ENCODE measurements at regions not wholly inside any gene's neighbourhood (a gene's known extent, or its start where the extent isn't known, plus 50 kb on each side); places are given as distances from the start of the nearest gene placed in this dataset.

GRCh38 chr12:17540921-17541320 is 549.1 kb downstream of the RERGL start:
- no peak overlapping the region for H3K4me3 ChIP-seq (ENCODE audit: low read length)
- no peak overlapping the region for H3K9ac ChIP-seq (ENCODE audit: low read length)
- H3K9me3 ChIP-seq (ENCODE audit: control insufficient read depth, low read length), result peaks cover 10% of the 10 kb centered on the region
- H3K36me3 ChIP-seq (ENCODE audit: control insufficient read depth, insufficient read depth, low read length, severe bottlenecking), result no peaks in the 10 kb centered on the region
- H3K27me3 ChIP-seq (replicated peaks; ENCODE audit: control insufficient read depth, insufficient read depth, low read length), result no peaks in the 10 kb centered on the region
- no peak for DNase-seq (ENCODE audit: low read depth)
- H3K4me1 ChIP-seq (ENCODE audit: control insufficient read depth, insufficient read depth, low read length), result no peaks in the 10 kb centered on the region

- H3K4me1 ChIP-seq (ENCODE audit: control insufficient read depth, insufficient read depth, low read length), result no peaks in the 10 kb centered on the region
- H3K9me3 ChIP-seq (ENCODE audit: control insufficient read depth, low read length), result no peaks in the 10 kb centered on the region
- no peaks in the 10 kb centered on the region for H3K36me3 ChIP-seq (ENCODE audit: control insufficient read depth, insufficient read depth, low read length, severe bottlenecking)
- no peak overlapping the region for H3K9ac ChIP-seq (ENCODE audit: low read length)
- DNase-seq (ENCODE audit: low read depth), result no peak
- H3K27me3 ChIP-seq (replicated peaks; ENCODE audit: control insufficient read depth, insufficient read depth, low read length), result no peaks in the 10 kb centered on the region
- H3K4me3 ChIP-seq (ENCODE audit: low read length), result no peak overlapping the region
Observed at GRCh38 chr12:17528394-17528793, 561.6 kb downstream of the RERGL start.

GRCh38 chr12:17527021-17527420 is 563.0 kb downstream of the RERGL start:
- no peaks in the 10 kb centered on the region for H3K9me3 ChIP-seq (ENCODE audit: control insufficient read depth, low read length)
- H3K27me3 ChIP-seq (replicated peaks; ENCODE audit: control insufficient read depth, insufficient read depth, low read length), result no peaks in the 10 kb centered on the region
- no peaks in the 10 kb centered on the region for H3K36me3 ChIP-seq (ENCODE audit: control insufficient read depth, insufficient read depth, low read length, severe bottlenecking)
- H3K9ac ChIP-seq (ENCODE audit: low read length), result no peak overlapping the region
- DNase-seq (ENCODE audit: low read depth), result no peak
- H3K4me3 ChIP-seq (ENCODE audit: low read length), result no peak overlapping the region
- H3K4me1 ChIP-seq (ENCODE audit: control insufficient read depth, insufficient read depth, low read length), result no peaks in the 10 kb centered on the region

- Histone ChIP-seq H3K4me3 (ENCODE audit: low read length) (no peak overlapping the region), H3K4me1 (ENCODE audit: control insufficient read depth, insufficient read depth, low read length) (no peaks in the 10 kb centered on the region), H3K9me3 (ENCODE audit: control insufficient read depth, low read length) (peaks cover 3% of the 10 kb centered on the region), H3K9ac (ENCODE audit: low read length) (no peak overlapping the region), H3K36me3 (ENCODE audit: control insufficient read depth, insufficient read depth, low read length, severe bottlenecking) (no peaks in the 10 kb centered on the region), H3K27me3 (replicated peaks; ENCODE audit: control insufficient read depth, insufficient read depth, low read length) (no peaks in the 10 kb centered on the region)
- DNase-seq (ENCODE audit: low read depth), result no peak
Observed at GRCh38 chr12:17511369-17511768, 578.6 kb downstream of the RERGL start.

GRCh38 chr12:17507336-17507735 is 582.7 kb downstream of the RERGL start:
- no peak for DNase-seq (ENCODE audit: low read depth)
- Histone ChIP-seq H3K4me1 (ENCODE audit: control insufficient read depth, insufficient read depth, low read length) (no peaks in the 10 kb centered on the region), H3K4me3 (ENCODE audit: low read length) (no peak overlapping the region), H3K9me3 (ENCODE audit: control insufficient read depth, low read length) (no peaks in the 10 kb centered on the region), H3K27me3 (replicated peaks; ENCODE audit: control insufficient read depth, insufficient read depth, low read length) (no peaks in the 10 kb centered on the region), H3K36me3 (ENCODE audit: control insufficient read depth, insufficient read depth, low read length, severe bottlenecking) (no peaks in the 10 kb centered on the region), H3K9ac (ENCODE audit: low read length) (no peak overlapping the region)

- Histone ChIP-seq H3K4me1 (ENCODE audit: control insufficient read depth, insufficient read depth, low read length) (no peaks in the 10 kb centered on the region), H3K9me3 (ENCODE audit: control insufficient read depth, low read length) (no peaks in the 10 kb centered on the region), H3K36me3 (ENCODE audit: control insufficient read depth, insufficient read depth, low read length, severe bottlenecking) (no peaks in the 10 kb centered on the region), H3K4me3 (ENCODE audit: low read length) (no peak overlapping the region), H3K9ac (ENCODE audit: low read length) (no peak overlapping the region), H3K27me3 (replicated peaks; ENCODE audit: control insufficient read depth, insufficient read depth, low read length) (no peaks in the 10 kb centered on the region)
- no peak for DNase-seq (ENCODE audit: low read depth)
Observed at GRCh38 chr12:17503742-17504141, 586.3 kb downstream of the RERGL start.

GRCh38 chr12:17489452-17489851 is 600.5 kb downstream of the RERGL start:
- Histone ChIP-seq H3K4me3 (ENCODE audit: low read length) (no peak overlapping the region), H3K9ac (ENCODE audit: low read length) (no peak overlapping the region), H3K27me3 (replicated peaks; ENCODE audit: control insufficient read depth, insufficient read depth, low read length) (no peaks in the 10 kb centered on the region), H3K36me3 (ENCODE audit: control insufficient read depth, insufficient read depth, low read length, severe bottlenecking) (no peaks in the 10 kb centered on the region), H3K4me1 (ENCODE audit: control insufficient read depth, insufficient read depth, low read length) (no peaks in the 10 kb centered on the region), H3K9me3 (ENCODE audit: control insufficient read depth, low read length) (no peaks in the 10 kb centered on the region)
- no peak for DNase-seq (ENCODE audit: low read depth)

GRCh38 chr12:17478908-17479673 is 610.9 kb downstream of the RERGL start:
- Histone ChIP-seq H3K4me3 (ENCODE audit: low read length) (no peak overlapping the region), H3K9me3 (ENCODE audit: control insufficient read depth, low read length) (peaks cover 11% of the 10 kb centered on the region), H3K9ac (ENCODE audit: low read length) (no peak overlapping the region), H3K27me3 (replicated peaks; ENCODE audit: control insufficient read depth, insufficient read depth, low read length) (no peaks in the 10 kb centered on the region), H3K36me3 (ENCODE audit: control insufficient read depth, insufficient read depth, low read length, severe bottlenecking) (no peaks in the 10 kb centered on the region), H3K4me1 (ENCODE audit: control insufficient read depth, insufficient read depth, low read length) (no peaks in the 10 kb centered on the region)
- no peak for DNase-seq (ENCODE audit: low read depth)

GRCh38 chr12:17470460-17470859 is 619.5 kb downstream of the RERGL start:
- H3K27me3 ChIP-seq (replicated peaks; ENCODE audit: control insufficient read depth, insufficient read depth, low read length), result no peaks in the 10 kb centered on the region
- H3K9me3 ChIP-seq (ENCODE audit: control insufficient read depth, low read length), result no peaks in the 10 kb centered on the region
- DNase-seq (ENCODE audit: low read depth), result no peak
- no peak overlapping the region for H3K9ac ChIP-seq (ENCODE audit: low read length)
- no peak overlapping the region for H3K4me3 ChIP-seq (ENCODE audit: low read length)
- H3K4me1 ChIP-seq (ENCODE audit: control insufficient read depth, insufficient read depth, low read length), result no peaks in the 10 kb centered on the region
- no peaks in the 10 kb centered on the region for H3K36me3 ChIP-seq (ENCODE audit: control insufficient read depth, insufficient read depth, low read length, severe bottlenecking)

- Histone ChIP-seq H3K4me1 (ENCODE audit: control insufficient read depth, insufficient read depth, low read length) (no peaks in the 10 kb centered on the region), H3K36me3 (ENCODE audit: control insufficient read depth, insufficient read depth, low read length, severe bottlenecking) (no peaks in the 10 kb centered on the region), H3K9me3 (ENCODE audit: control insufficient read depth, low read length) (no peaks in the 10 kb centered on the region), H3K4me3 (ENCODE audit: low read length) (no peak overlapping the region), H3K9ac (ENCODE audit: low read length) (no peak overlapping the region), H3K27me3 (replicated peaks; ENCODE audit: control insufficient read depth, insufficient read depth, low read length) (no peaks in the 10 kb centered on the region)
- no peak for DNase-seq (ENCODE audit: low read depth)
Observed at GRCh38 chr12:17459214-17459613, 630.8 kb downstream of the RERGL start.

- no peaks in the 10 kb centered on the region for H3K27me3 ChIP-seq (replicated peaks; ENCODE audit: control insufficient read depth, insufficient read depth, low read length)
- no peak for DNase-seq (ENCODE audit: low read depth)
- no peak overlapping the region for H3K4me3 ChIP-seq (ENCODE audit: low read length)
- H3K36me3 ChIP-seq (ENCODE audit: control insufficient read depth, insufficient read depth, low read length, severe bottlenecking), result no peaks in the 10 kb centered on the region
- H3K4me1 ChIP-seq (ENCODE audit: control insufficient read depth, insufficient read depth, low read length), result no peaks in the 10 kb centered on the region
- no peaks in the 10 kb centered on the region for H3K9me3 ChIP-seq (ENCODE audit: control insufficient read depth, low read length)
- no peak overlapping the region for H3K9ac ChIP-seq (ENCODE audit: low read length)
Observed at GRCh38 chr12:17456486-17456885, 633.5 kb downstream of the RERGL start.

GRCh38 chr12:17438141-17438540 is 651.9 kb downstream of the RERGL start:
- H3K4me1 ChIP-seq (ENCODE audit: control insufficient read depth, insufficient read depth, low read length), result no peaks in the 10 kb centered on the region
- peaks cover 7% of the 10 kb centered on the region for H3K9me3 ChIP-seq (ENCODE audit: control insufficient read depth, low read length)
- H3K4me3 ChIP-seq (ENCODE audit: low read length), result no peak overlapping the region
- H3K36me3 ChIP-seq (ENCODE audit: control insufficient read depth, insufficient read depth, low read length, severe bottlenecking), result no peaks in the 10 kb centered on the region
- H3K9ac ChIP-seq (ENCODE audit: low read length), result no peak overlapping the region
- no peaks in the 10 kb centered on the region for H3K27me3 ChIP-seq (replicated peaks; ENCODE audit: control insufficient read depth, insufficient read depth, low read length)
- DNase-seq (ENCODE audit: low read depth), result no peak
